Activated naive CD4-positive, alpha-beta T cell treated with anti-CD3 and anti-CD28 coated beads, Interleukin-2, amount 50 U/mL, for 72 hours (primary cell): ENCODE measurements at regions not wholly inside any gene's neighbourhood (a gene's known extent, or its start where the extent isn't known, plus 50 kb on each side); places are given as distances from the start of the nearest gene placed in this dataset.

Experiments
- ATAC-seq, 2 donors: fragments of 150-1000 bp; cut with Tn5 transposase; 2 replicates each; pipeline ENCODE4 v1.10.0; 2021; ENCODE audit warnings: mild to moderate bottlenecking in 2 of 2, moderate library complexity in 2 of 2
- DNase-seq, 2 donors: peaks; one replicate each; pipeline ENCODE4 v3.0.0; 2021 to 2022; ENCODE audit warnings: low spot score in 2 of 2
- H3K27ac Mint-ChIP-seq, 2 donors: one replicate each; pipeline ENCODE4 v1.8.0; 2022; ENCODE audit warnings: mild to moderate bottlenecking in 2 of 2, mixed read lengths in 2 of 2
- H3K36me3 Mint-ChIP-seq, 2 donors: one replicate each; pipeline ENCODE4 v1.8.0; 2022; ENCODE audit warnings: mixed read lengths in 2 of 2
- H3K9me3 Mint-ChIP-seq, 2 donors: one replicate each; pipeline ENCODE4 v1.8.0; 2022; ENCODE audit warnings: mixed read lengths in 2 of 2

GRCh38 chr1:69215883-69216282, 351.8 kb upstream of the LRRC7 start:
- Mint-ChIP-seq H3K9me3 (peaks cover 0 to 21% of the 10 kb centered on the region in 2 donors), H3K27ac (no peak overlapping the region), H3K36me3 (no peaks in the 10 kb centered on the region)
- DNase-seq: no peak
- no peak for ATAC-seq

GRCh38 chr1:69220672-69221071, 347.1 kb upstream of the LRRC7 start:
- no peak overlapping the region for H3K27ac Mint-ChIP-seq
- H3K36me3 Mint-ChIP-seq: no peaks in the 10 kb centered on the region
- H3K9me3 Mint-ChIP-seq: peaks cover 0 to 4% of the 10 kb centered on the region in 2 donors
- ATAC-seq (no peak), DNase-seq (no peak)

- H3K27ac Mint-ChIP-seq: no peak overlapping the region
- H3K36me3 Mint-ChIP-seq: no peaks in the 10 kb centered on the region
- ATAC-seq: no peak
- no peaks in the 10 kb centered on the region for H3K9me3 Mint-ChIP-seq
- no peak for DNase-seq
Measured at GRCh38 chr1:69221524-69221923, 346.2 kb upstream of the LRRC7 start.

GRCh38 chr1:69223156-69223555, 344.6 kb upstream of the LRRC7 start:
- H3K9me3 Mint-ChIP-seq: no peaks in the 10 kb centered on the region
- DNase-seq (no peak), ATAC-seq (no peak)
- H3K27ac Mint-ChIP-seq: no peak overlapping the region
- no peaks in the 10 kb centered on the region for H3K36me3 Mint-ChIP-seq

- peaks cover 5 to 8% of the 10 kb centered on the region in 2 donors for H3K9me3 Mint-ChIP-seq
- no peak overlapping the region for H3K27ac Mint-ChIP-seq
- DNase-seq: no peak
- ATAC-seq: no peak
- no peaks in the 10 kb centered on the region for H3K36me3 Mint-ChIP-seq
Measured at GRCh38 chr1:69228501-69228900, 339.2 kb upstream of the LRRC7 start.

GRCh38 chr1:69230208-69230607, 337.5 kb upstream of the LRRC7 start:
- DNase-seq (no peak), ATAC-seq (no peak)
- Mint-ChIP-seq H3K9me3 (peaks cover 15 to 18% of the 10 kb centered on the region in 2 donors), H3K27ac (no peak overlapping the region), H3K36me3 (no peaks in the 10 kb centered on the region)

- ATAC-seq (no peak), DNase-seq (no peak)
- peaks cover 18 to 19% of the 10 kb centered on the region in 2 donors for H3K9me3 Mint-ChIP-seq
- no peak overlapping the region for H3K27ac Mint-ChIP-seq
- H3K36me3 Mint-ChIP-seq: no peaks in the 10 kb centered on the region
Measured at GRCh38 chr1:69233463-69233862, 334.3 kb upstream of the LRRC7 start.

- Mint-ChIP-seq H3K36me3 (no peaks in the 10 kb centered on the region), H3K9me3 (peaks cover 4 to 14% of the 10 kb centered on the region in 2 donors)
Measured at GRCh38 chr1:69244211-69244610, 323.5 kb upstream of the LRRC7 start.

GRCh38 chr1:69246109-69246508, 321.6 kb upstream of the LRRC7 start:
- H3K27ac Mint-ChIP-seq: no peak overlapping the region
- peaks cover 0 to 4% of the 10 kb centered on the region in 2 donors for H3K36me3 Mint-ChIP-seq

More at GRCh38 chr1:69244211-69244610, 323.5 kb upstream of the LRRC7 start:
- H3K27ac Mint-ChIP-seq: no peak overlapping the region
- ATAC-seq (no peak), DNase-seq (no peak)

GRCh38 chr1:69246710-69247109, 321.0 kb upstream of the LRRC7 start:
- peaks cover 0 to 4% of the 10 kb centered on the region in 2 donors for H3K36me3 Mint-ChIP-seq
- DNase-seq (no peak), ATAC-seq (no peak)
- H3K27ac Mint-ChIP-seq: no peak overlapping the region
- H3K9me3 Mint-ChIP-seq: peaks cover 0 to 12% of the 10 kb centered on the region in 2 donors

More at GRCh38 chr1:69246109-69246508, 321.6 kb upstream of the LRRC7 start:
- DNase-seq (no peak), ATAC-seq (no peak)
- H3K9me3 Mint-ChIP-seq: peaks cover 0 to 12% of the 10 kb centered on the region in 2 donors

- ATAC-seq: no peak
Measured at GRCh38 chr1:69252696-69253095, 315.0 kb upstream of the LRRC7 start.

GRCh38 chr1:69256036-69256435, 311.7 kb upstream of the LRRC7 start:
- H3K27ac Mint-ChIP-seq: no peak overlapping the region
- no peak for ATAC-seq

More at GRCh38 chr1:69252696-69253095, 315.0 kb upstream of the LRRC7 start:
- DNase-seq: no peak
- H3K27ac Mint-ChIP-seq: no peak overlapping the region
- peaks cover 0 to 4% of the 10 kb centered on the region in 2 donors for H3K36me3 Mint-ChIP-seq
- peaks cover 0 to 9% of the 10 kb centered on the region in 2 donors for H3K9me3 Mint-ChIP-seq

GRCh38 chr1:69258842-69259241, 308.9 kb upstream of the LRRC7 start:
- ATAC-seq (no peak), DNase-seq (no peak)
- Mint-ChIP-seq H3K27ac (no peak overlapping the region), H3K9me3 (peaks cover 10 to 11% of the 10 kb centered on the region in 2 donors), H3K36me3 (peaks cover 0 to 4% of the 10 kb centered on the region in 2 donors)

More at GRCh38 chr1:69256036-69256435, 311.7 kb upstream of the LRRC7 start:
- Mint-ChIP-seq H3K9me3 (no peaks in the 10 kb centered on the region), H3K36me3 (no peaks in the 10 kb centered on the region)
- DNase-seq: no peak

- no peak for DNase-seq
- Mint-ChIP-seq H3K36me3 (peaks cover 0 to 4% of the 10 kb centered on the region in 2 donors), H3K27ac (no peak overlapping the region), H3K9me3 (peaks cover 13 to 15% of the 10 kb centered on the region in 2 donors)
- no peak for ATAC-seq
Measured at GRCh38 chr1:69263921-69264391, 303.8 kb upstream of the LRRC7 start.

- ATAC-seq: no peak
- Mint-ChIP-seq H3K9me3 (peaks cover 9 to 17% of the 10 kb centered on the region in 2 donors), H3K27ac (no peak overlapping the region)
Measured at GRCh38 chr1:69269491-69269890, 298.2 kb upstream of the LRRC7 start.

GRCh38 chr1:69271587-69272125, 296.1 kb upstream of the LRRC7 start:
- DNase-seq: no peak
- no peak for ATAC-seq
- Mint-ChIP-seq H3K27ac (no peak overlapping the region), H3K9me3 (peaks cover 8 to 17% of the 10 kb centered on the region in 2 donors), H3K36me3 (no peaks in the 10 kb centered on the region)

More at GRCh38 chr1:69269491-69269890, 298.2 kb upstream of the LRRC7 start:
- no peak for DNase-seq
- H3K36me3 Mint-ChIP-seq: no peaks in the 10 kb centered on the region

GRCh38 chr1:69272684-69273083, 295.0 kb upstream of the LRRC7 start:
- DNase-seq (no peak), ATAC-seq (no peak)
- Mint-ChIP-seq H3K27ac (no peak overlapping the region), H3K36me3 (no peaks in the 10 kb centered on the region), H3K9me3 (peaks cover 5 to 14% of the 10 kb centered on the region in 2 donors)

GRCh38 chr1:69278923-69279322, 288.8 kb upstream of the LRRC7 start:
- no peak overlapping the region for H3K27ac Mint-ChIP-seq
- no peak for DNase-seq

More at GRCh38 chr1:69278923-69279322, 288.8 kb upstream of the LRRC7 start:
- Mint-ChIP-seq H3K9me3 (no peaks in the 10 kb centered on the region), H3K36me3 (no peaks in the 10 kb centered on the region)
- no peak for ATAC-seq
